Gastrocnemius medialis (tissue), 4 donors: ENCODE measurements at regions not wholly inside any gene's neighbourhood (a gene's known extent, or its start where the extent isn't known, plus 50 kb on each side); places are given as distances from the start of the nearest gene placed in this dataset.

Source experiments
- ATAC-seq, 2 donors: fragments of 150-250 bp; one replicate each; pipeline ENCODE4 v1.9.1; 2016
- DNase-seq, 2 donors: peaks; one replicate each; pipeline ENCODE4 v3.0.0-alpha.2; 2019
- H3K27ac ChIP-seq, 4 donors: fragments of 200-600 bp; sonication (generic); 1 replicate in 1 of 4; 2 replicates in 3 of 4; pipeline ENCODE4 v1.5.1; 2016 to 2018; ENCODE audit warnings: mild to moderate bottlenecking in 2 of 4, moderate library complexity in 1 of 4
- H3K27me3 ChIP-seq, 3 donors: fragments of 200-600 bp; sonication (generic) in 2 of 3; 1 replicate in 1 of 3; 2 replicates in 2 of 3; pipeline versions ENCODE4 v1.5.1 to v1.6.0; 2016 to 2019; ENCODE audit warnings: mild to moderate bottlenecking in 1 of 3, moderate library complexity in 1 of 3
- H3K36me3 ChIP-seq, 2 donors: fragments of 200-600 bp; sonication (generic) in 1 of 2; one replicate each; pipeline ENCODE4 v1.5.1; 2017 to 2018
- H3K4me1 ChIP-seq, 2 donors: fragments of 200-600 bp; sonication (generic) in 1 of 2; one replicate each; pipeline ENCODE4 v1.5.1; 2016 to 2017; ENCODE audit warnings: mild to moderate bottlenecking in 2 of 2
- H3K4me3 ChIP-seq, 4 donors: fragments of 200-600 bp; sonication (generic) in 3 of 4; 1 replicate in 1 of 4; 2 replicates in 3 of 4; pipeline ENCODE4 v1.5.1; 2016 to 2019; ENCODE audit warnings: mild to moderate bottlenecking in 2 of 4
- H3K9me3 ChIP-seq, 3 donors: fragments of 200-600 bp; sonication (generic) in 2 of 3; 1 replicate in 1 of 3; 2 replicates in 2 of 3; pipeline ENCODE4 v1.5.1; 2016 to 2019
- POLR2A ChIP-seq, 2 donors: fragments of 450-650 bp; IDR thresholded peaks; one replicate each; pipeline ENCODE4 v1.6.1; 2017; ENCODE audit warnings: antibody characterized with exemption in 2 of 2, mild to moderate bottlenecking in 2 of 2, moderate library complexity in 2 of 2
- in situ Hi-C, 4 donors: fragments of 200-750 bp; cut with MboI; loops; one replicate each; pipeline versions ENCODE4 v1.15.0 to v1.8.0; 2017; ENCODE audit warnings: low sequenced_read_pairs in 4 of 4
- intact Hi-C: fragments of 100-400 bp; cut with DNase I; formaldehyde crosslinking; loops from one replicate; pipeline ENCODE4 v1.15.1; 2023; ENCODE audit warnings: low total_unique reads
- TF ChIP-seq, protein P1 (sequence below), 5 experiments: fragments of 450-650 bp in 3 of 5; fragments of 200-600 bp in 2 of 5; sonication (generic) in 2 of 5; IDR thresholded peaks in 4 of 5; conservative IDR thresholded peaks in 1 of 5; 1 replicate in 4 of 5; 2 replicates in 1 of 5; pipeline ENCODE4 v1.5.1; 2016 to 2019; ENCODE audit warnings: antibody characterized with exemption in 5 of 5, mild to moderate bottlenecking in 3 of 5, moderate library complexity in 3 of 5

DNA sequence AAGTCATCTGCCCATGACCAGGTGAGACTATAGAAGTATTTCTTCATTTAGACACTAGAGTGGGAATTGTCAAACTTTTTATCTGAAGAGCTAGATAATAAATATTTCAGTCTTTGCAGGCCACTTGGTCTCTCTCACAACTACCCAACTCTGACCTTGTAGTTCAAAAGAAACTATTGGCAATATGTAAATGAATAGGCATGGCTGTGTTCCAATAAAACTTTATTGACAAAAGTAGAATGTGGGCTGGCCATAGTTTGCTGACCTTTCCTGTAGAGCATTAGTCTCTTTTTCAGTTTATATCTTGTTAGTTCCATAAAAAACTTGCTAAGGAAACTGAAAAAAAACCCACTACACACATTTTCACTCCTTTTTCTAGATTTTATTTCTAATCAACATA is 535.5 kb downstream of the PRR16 start:
- TF ChIP-seq, protein P1, sequence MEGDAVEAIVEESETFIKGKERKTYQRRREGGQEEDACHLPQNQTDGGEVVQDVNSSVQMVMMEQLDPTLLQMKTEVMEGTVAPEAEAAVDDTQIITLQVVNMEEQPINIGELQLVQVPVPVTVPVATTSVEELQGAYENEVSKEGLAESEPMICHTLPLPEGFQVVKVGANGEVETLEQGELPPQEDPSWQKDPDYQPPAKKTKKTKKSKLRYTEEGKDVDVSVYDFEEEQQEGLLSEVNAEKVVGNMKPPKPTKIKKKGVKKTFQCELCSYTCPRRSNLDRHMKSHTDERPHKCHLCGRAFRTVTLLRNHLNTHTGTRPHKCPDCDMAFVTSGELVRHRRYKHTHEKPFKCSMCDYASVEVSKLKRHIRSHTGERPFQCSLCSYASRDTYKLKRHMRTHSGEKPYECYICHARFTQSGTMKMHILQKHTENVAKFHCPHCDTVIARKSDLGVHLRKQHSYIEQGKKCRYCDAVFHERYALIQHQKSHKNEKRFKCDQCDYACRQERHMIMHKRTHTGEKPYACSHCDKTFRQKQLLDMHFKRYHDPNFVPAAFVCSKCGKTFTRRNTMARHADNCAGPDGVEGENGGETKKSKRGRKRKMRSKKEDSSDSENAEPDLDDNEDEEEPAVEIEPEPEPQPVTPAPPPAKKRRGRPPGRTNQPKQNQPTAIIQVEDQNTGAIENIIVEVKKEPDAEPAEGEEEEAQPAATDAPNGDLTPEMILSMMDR (IDR thresholded peaks at IDR 0.05 in 4 of 5, conservative IDR thresholded peaks at IDR 0.05 in 1 of 5), result no peak
- TF ChIP-seq POLR2A (IDR thresholded peaks at IDR 0.05), result no peak
- intact Hi-C loops, result no loop called here

DNA sequence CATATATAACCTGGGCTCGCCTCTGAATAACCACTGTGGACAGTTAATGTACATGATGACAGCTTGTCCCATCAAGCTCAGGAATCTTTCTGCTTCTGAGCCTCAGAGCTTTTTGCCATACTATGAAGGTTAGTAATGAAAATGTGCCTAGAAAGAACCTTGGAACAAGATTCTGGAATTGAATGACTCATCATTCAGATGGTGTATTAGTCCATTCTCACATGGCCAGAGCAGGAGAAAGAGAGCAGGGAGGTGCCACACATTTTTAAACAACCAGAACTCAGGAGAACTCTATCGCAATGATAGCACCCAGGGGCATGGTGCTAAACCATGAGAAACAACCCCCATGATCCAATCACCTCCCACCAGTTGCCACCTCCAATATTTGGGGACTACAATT is 542.1 kb downstream of the PRR16 start:
- Histone ChIP-seq H3K4me3 (no peak overlapping the region), H3K36me3 (no peaks in the 10 kb centered on the region), H3K27ac (no peak overlapping the region), H3K4me1 (no peaks in the 10 kb centered on the region), H3K27me3 (no peaks in the 10 kb centered on the region), H3K9me3 (no peaks in the 10 kb centered on the region)
- ATAC-seq, result no peak
- TF ChIP-seq, protein P1 (IDR thresholded peaks at IDR 0.05 in 4 of 5, conservative IDR thresholded peaks at IDR 0.05 in 1 of 5), result no peak
- no peak for TF ChIP-seq POLR2A (IDR thresholded peaks at IDR 0.05)
- in situ Hi-C loops, result no loop called here
- no peak for DNase-seq
- intact Hi-C loops, result no loop called here

More for the DNA sequence above, 535.5 kb downstream of the PRR16 start:
- H3K27ac ChIP-seq, result no peak overlapping the region
- ATAC-seq, result no peak
- H3K4me3 ChIP-seq, result no peak overlapping the region
- H3K4me1 ChIP-seq, result no peaks in the 10 kb centered on the region
- in situ Hi-C loops, result no loop called here
- no peaks in the 10 kb centered on the region for H3K36me3 ChIP-seq
- no peaks in the 10 kb centered on the region for H3K27me3 ChIP-seq
- DNase-seq, result no peak
- H3K9me3 ChIP-seq, result no peaks in the 10 kb centered on the region

DNA sequence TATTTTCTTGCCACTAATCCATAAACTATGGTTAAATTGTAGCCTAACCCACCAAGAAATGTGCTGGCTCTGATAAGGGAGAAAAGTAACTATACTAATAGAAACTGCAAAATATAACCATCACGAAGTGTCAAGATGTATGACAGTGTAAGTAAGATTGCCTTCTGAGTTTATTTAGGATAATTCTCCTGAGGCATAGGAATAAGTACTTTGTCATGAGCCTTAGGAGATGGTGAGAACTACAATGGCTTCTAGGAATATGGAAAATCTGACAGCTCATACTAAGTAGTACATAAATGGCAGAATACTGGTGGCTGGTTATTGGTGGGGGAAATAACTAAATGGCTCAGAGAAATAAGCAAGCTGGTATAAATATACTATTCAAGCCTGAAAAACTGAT is 543.9 kb downstream of the PRR16 start:
- in situ Hi-C loops, result no loop called here
- H3K36me3 ChIP-seq, result no peaks in the 10 kb centered on the region
- intact Hi-C loops, result no loop called here
- TF ChIP-seq POLR2A (IDR thresholded peaks at IDR 0.05), result no peak
- TF ChIP-seq, protein P1 (IDR thresholded peaks at IDR 0.05 in 4 of 5, conservative IDR thresholded peaks at IDR 0.05 in 1 of 5), result no peak
- DNase-seq (no peak), ATAC-seq (no peak)
- no peaks in the 10 kb centered on the region for H3K27me3 ChIP-seq
- no peaks in the 10 kb centered on the region for H3K9me3 ChIP-seq
- H3K4me3 ChIP-seq, result no peak overlapping the region
- H3K4me1 ChIP-seq, result no peaks in the 10 kb centered on the region
- H3K27ac ChIP-seq, result no peak overlapping the region

DNA sequence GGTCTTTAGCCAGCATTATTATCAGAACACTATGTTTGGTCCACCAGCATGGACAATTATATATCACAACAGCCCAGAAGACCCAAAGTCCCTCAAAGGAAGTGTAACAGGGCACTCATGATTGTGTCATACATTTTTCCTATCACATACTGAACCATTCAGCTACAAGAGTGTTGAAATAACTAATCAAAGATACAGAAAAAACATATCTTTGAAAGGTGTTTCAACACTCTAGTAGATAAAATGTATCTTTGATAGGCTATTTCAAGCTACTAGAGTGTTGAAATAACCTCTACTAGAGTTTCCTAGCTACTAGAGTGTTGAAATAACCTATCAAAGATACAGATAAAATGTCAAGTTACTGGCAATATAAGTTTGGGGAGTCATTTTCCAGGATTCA is 545.0 kb downstream of the PRR16 start:
- DNase-seq (no peak), ATAC-seq (no peak)
- no peaks in the 10 kb centered on the region for H3K36me3 ChIP-seq
- H3K9me3 ChIP-seq, result no peaks in the 10 kb centered on the region
- no peak overlapping the region for H3K27ac ChIP-seq
- no peak for TF ChIP-seq POLR2A (IDR thresholded peaks at IDR 0.05)
- TF ChIP-seq, protein P1 (IDR thresholded peaks at IDR 0.05 in 4 of 5, conservative IDR thresholded peaks at IDR 0.05 in 1 of 5), result no peak
- no peak overlapping the region for H3K4me3 ChIP-seq
- in situ Hi-C loops (no loop called here), intact Hi-C loops (no loop called here)
- no peaks in the 10 kb centered on the region for H3K27me3 ChIP-seq
- no peaks in the 10 kb centered on the region for H3K4me1 ChIP-seq

DNA sequence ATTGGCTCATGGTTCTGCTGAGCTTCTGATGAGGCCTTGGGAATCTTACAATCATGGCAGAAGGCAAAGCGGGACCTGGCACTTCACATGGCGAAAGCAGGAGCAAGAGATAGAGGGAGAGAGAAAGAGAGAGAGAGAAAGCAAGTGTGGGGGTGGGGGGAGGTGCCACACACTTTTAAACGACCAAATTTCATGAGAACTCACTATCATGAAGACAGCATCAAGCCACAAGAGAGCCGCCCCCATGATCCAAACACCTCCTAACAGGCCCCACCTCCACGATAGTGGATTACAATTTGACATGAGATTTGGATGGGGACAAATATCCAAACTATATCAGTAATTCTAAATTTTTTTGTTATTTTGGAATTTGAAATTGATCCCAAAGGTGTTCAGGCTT is 553.9 kb downstream of the PRR16 start:
- H3K9me3 ChIP-seq, result no peaks in the 10 kb centered on the region
- no peak overlapping the region for H3K4me3 ChIP-seq
- H3K27ac ChIP-seq, result no peak overlapping the region
- no peak for DNase-seq
- in situ Hi-C loops, result no loop called here
- TF ChIP-seq, protein P1 (IDR thresholded peaks at IDR 0.05 in 4 of 5, conservative IDR thresholded peaks at IDR 0.05 in 1 of 5), result no peak
- TF ChIP-seq POLR2A (IDR thresholded peaks at IDR 0.05), result no peak
- ATAC-seq, result no peak
- no peaks in the 10 kb centered on the region for H3K27me3 ChIP-seq
- H3K36me3 ChIP-seq, result no peaks in the 10 kb centered on the region
- intact Hi-C loops, result no loop called here
- no peaks in the 10 kb centered on the region for H3K4me1 ChIP-seq
